Upper lobe of right lung (tissue), 1 donor: ENCODE measurements at regions not wholly inside any gene's neighbourhood (a gene's known extent, or its start where the extent isn't known, plus 50 kb on each side); places are given as distances from the start of the nearest gene placed in this dataset.

Experiments used
- ATAC-seq: fragments of 200-7000 bp; cut with Tn5 transposase; one replicate; pipeline ENCODE4 v1.9.1; 2020; ENCODE audit warnings: mild to moderate bottlenecking, moderate library complexity
- DNase-seq: peaks from one replicate; pipeline ENCODE4 v3.0.0-alpha.2; 2020
- H3K27ac ChIP-seq: fragments of 200-600 bp; one replicate; pipeline ENCODE4 v1.8.0; 2022
- H3K27me3 ChIP-seq: fragments of 200-600 bp; one replicate; pipeline ENCODE4 v1.8.0; 2022; ENCODE audit warnings: mild to moderate bottlenecking
- H3K36me3 ChIP-seq: fragments of 200-600 bp; one replicate; pipeline ENCODE4 v1.8.0; 2022
- H3K4me1 ChIP-seq: fragments of 200-600 bp; one replicate; pipeline ENCODE4 v1.8.0; 2022
- H3K4me3 ChIP-seq: fragments of 200-600 bp; one replicate; pipeline ENCODE4 v1.8.0; 2022; ENCODE audit warnings: mild to moderate bottlenecking
- H3K9me3 ChIP-seq: fragments of 200-600 bp; one replicate; pipeline ENCODE4 v1.8.0; 2022
- intact Hi-C: fragments of 100-400 bp; cut with DNase I; formaldehyde crosslinking; loops from one replicate; pipeline ENCODE4 v1.11.0; 2022
- TF ChIP-seq, protein P1 (sequence below): fragments of 200-600 bp; IDR thresholded peaks from one replicate; pipeline ENCODE4 v1.8.0; 2022; ENCODE audit warnings: antibody characterized with exemption
- donor health status: DM: no; HTN: yes; CAD: no; lungs with severe emphysema.

DNA sequence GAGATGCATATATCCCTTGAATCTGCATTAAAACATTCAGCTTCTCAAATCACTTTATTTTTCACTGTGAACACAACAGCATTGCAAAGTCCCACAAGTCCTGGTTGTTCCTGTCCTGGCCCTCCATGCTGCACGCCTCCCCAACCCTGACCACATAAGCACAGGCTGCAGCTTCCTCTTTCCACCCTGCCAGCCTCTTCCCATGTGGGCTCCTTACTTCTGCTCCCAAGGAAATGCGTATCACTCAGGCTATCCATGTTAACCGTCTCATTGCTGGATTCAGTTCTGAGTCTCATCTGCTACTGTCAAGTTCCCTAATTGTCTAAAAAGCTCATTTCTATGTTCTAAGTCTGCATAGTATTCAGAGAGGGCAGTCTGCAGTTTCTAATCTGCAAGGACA lies 89.7 kb upstream of the ZPBP start:
- peak; percentile 69 for DNase-seq
- peak; percentile 90 for ATAC-seq

DNA sequence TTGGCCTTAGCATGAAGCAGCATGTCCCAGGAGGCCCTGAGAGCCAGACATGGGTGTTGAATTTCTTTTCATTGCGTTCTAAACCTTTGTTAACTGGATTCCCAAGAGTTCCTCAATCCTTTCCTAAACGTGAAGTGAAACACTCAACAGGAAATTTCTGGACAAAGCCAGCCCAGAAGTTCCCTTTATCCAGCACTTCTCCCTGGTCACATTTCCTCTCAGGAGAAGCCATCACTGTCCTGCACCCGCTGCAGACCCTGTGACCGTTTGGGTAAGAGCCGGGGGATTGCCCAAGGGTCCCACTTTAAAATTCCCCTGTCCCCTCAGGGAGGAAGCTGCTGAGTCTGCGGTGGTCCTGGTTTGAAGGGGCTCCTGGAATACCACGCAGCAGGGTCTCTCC lies 88.0 kb upstream of the ZPBP start:
- no peaks in the 10 kb centered on the region for H3K4me1 ChIP-seq
- no peaks in the 10 kb centered on the region for H3K9me3 ChIP-seq
- no peak overlapping the region for H3K27ac ChIP-seq
- TF ChIP-seq, protein P1, sequence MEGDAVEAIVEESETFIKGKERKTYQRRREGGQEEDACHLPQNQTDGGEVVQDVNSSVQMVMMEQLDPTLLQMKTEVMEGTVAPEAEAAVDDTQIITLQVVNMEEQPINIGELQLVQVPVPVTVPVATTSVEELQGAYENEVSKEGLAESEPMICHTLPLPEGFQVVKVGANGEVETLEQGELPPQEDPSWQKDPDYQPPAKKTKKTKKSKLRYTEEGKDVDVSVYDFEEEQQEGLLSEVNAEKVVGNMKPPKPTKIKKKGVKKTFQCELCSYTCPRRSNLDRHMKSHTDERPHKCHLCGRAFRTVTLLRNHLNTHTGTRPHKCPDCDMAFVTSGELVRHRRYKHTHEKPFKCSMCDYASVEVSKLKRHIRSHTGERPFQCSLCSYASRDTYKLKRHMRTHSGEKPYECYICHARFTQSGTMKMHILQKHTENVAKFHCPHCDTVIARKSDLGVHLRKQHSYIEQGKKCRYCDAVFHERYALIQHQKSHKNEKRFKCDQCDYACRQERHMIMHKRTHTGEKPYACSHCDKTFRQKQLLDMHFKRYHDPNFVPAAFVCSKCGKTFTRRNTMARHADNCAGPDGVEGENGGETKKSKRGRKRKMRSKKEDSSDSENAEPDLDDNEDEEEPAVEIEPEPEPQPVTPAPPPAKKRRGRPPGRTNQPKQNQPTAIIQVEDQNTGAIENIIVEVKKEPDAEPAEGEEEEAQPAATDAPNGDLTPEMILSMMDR: no peak
- no peak for DNase-seq
- H3K36me3 ChIP-seq: no peaks in the 10 kb centered on the region
- intact Hi-C loops: no loop called here
- ATAC-seq: no peak
- no peak overlapping the region for H3K4me3 ChIP-seq
- H3K27me3 ChIP-seq: no peaks in the 10 kb centered on the region

More for the DNA sequence above, 89.7 kb upstream of the ZPBP start:
- no peaks in the 10 kb centered on the region for H3K9me3 ChIP-seq
- no peaks in the 10 kb centered on the region for H3K27me3 ChIP-seq
- no peaks in the 10 kb centered on the region for H3K36me3 ChIP-seq
- no peak overlapping the region for H3K4me3 ChIP-seq
- TF ChIP-seq, protein P1: no peak
- no peaks in the 10 kb centered on the region for H3K4me1 ChIP-seq
- H3K27ac ChIP-seq: no peak overlapping the region
- intact Hi-C loops: no loop called here

DNA sequence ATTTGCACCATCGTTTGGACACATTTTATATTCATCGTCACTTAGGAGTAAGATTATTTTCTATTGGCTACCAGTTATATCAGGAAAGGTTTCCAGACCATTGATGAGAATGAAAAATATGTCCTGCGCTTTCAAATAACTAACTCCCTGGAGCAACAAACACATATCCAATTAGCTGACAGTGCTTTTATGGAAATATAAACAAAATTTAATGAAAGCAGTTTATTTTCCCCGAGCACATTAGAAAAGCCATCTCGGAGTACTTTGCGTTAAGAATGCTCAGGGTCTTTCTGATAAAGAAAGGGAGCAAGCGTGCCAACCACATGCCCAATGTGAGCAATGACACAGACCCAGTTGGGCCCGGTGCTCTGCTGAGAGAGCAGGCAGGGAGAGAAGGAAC lies 85.1 kb upstream of the ZPBP start:
- TF ChIP-seq, protein P1: no peak

DNA sequence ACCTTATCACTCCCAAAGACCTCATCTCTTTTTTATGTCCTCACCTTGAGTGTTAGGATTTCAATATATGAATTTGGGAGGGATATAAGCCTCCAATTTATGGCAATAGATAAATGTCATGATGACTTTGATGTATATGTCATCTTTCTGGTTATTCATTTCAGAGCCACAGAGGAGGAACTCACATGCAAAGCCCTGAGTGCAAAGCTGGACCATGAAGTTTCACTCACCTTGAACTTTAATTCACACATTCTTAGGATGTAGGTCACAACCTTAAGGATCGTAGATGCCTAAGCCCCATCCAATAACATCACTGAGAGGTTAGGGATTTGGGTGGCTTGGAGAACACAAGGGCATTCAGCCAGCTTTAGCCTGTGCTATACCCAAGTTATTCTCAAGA lies 81.9 kb upstream of the ZPBP start:
- ATAC-seq (no peak), DNase-seq (no peak)
- no peaks in the 10 kb centered on the region for H3K36me3 ChIP-seq
- no peaks in the 10 kb centered on the region for H3K9me3 ChIP-seq
- TF ChIP-seq, protein P1: no peak
- intact Hi-C loops: no loop called here
- H3K27ac ChIP-seq: no peak overlapping the region
- H3K4me3 ChIP-seq: no peak overlapping the region
- H3K4me1 ChIP-seq: no peaks in the 10 kb centered on the region
- no peaks in the 10 kb centered on the region for H3K27me3 ChIP-seq

More for the DNA sequence above, 85.1 kb upstream of the ZPBP start:
- Histone ChIP-seq H3K4me3 (no peak overlapping the region), H3K9me3 (no peaks in the 10 kb centered on the region), H3K36me3 (no peaks in the 10 kb centered on the region), H3K27me3 (no peaks in the 10 kb centered on the region), H3K27ac (no peak overlapping the region), H3K4me1 (no peaks in the 10 kb centered on the region)
- intact Hi-C loops: no loop called here
- no peak for DNase-seq
- no peak for ATAC-seq

DNA sequence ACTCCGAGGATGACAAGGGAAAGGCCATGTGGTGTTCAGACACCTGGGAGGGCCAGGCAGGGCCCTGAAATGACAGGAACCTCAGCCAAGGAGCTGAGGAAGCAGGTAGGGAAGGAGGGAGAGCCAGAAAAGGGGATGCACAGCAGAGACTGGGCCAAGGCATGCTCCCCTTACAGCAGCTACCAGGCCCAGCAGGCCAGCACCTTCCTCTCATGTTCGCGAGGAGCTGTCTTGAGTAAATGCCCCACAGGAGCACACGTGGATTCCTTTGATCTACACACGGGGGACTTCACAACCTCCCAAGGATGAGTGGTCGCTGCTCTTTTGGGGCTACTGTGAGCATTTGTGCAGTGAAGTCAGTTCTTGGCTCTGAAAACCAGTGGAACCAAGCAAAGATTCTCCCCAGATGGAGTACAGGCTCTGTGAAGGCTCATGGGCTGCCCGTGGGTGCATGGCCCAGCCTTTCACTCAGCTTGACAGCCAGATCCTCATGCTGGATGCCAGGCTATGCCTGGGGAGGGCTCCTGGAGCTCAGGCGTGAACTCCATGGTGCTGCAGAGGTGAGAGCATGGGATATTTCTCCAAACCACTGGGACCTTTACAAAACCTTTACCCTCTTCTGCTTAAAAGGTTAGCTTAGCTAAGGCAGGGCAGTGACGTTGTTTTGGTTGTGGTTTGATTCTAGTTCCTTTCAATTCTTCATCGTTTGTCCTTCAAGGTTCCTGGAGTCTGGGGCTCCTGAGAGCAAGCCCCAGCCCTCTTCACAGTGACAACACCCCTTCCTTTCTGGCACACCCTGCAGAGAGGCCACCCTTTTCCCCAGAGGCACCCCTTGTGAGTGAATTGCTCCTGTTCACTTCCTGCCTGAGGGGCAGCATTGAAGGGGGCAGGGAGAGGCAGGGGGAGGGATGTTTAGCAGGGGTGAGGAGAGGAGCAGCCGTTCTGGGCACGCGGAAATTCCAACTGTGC lies 74.2 kb upstream of the ZPBP start:
- no peak for DNase-seq
- Histone ChIP-seq H3K27ac (no peak overlapping the region), H3K4me3 (no peak overlapping the region), H3K4me1 (no peaks in the 10 kb centered on the region), H3K36me3 (no peaks in the 10 kb centered on the region), H3K9me3 (no peaks in the 10 kb centered on the region), H3K27me3 (no peaks in the 10 kb centered on the region)
- no peak for ATAC-seq
- intact Hi-C loops: no loop called here
- TF ChIP-seq, protein P1: no peak
